Esophagus squamous epithelium (tissue), 5 donors: ENCODE measurements at regions not wholly inside any gene's neighbourhood (a gene's known extent, or its start where the extent isn't known, plus 50 kb on each side); places are given as distances from the start of the nearest gene placed in this dataset.
"Not testable (repeated sequence)": the region's sequence is repeated elsewhere in the genome, so short reads cannot be mapped to it uniquely, and the experiment has no call there.

Experiments used
- DNase-seq: peaks from one replicate; lab custom pipeline; 2025; lab: John Stamatoyannopoulos, UW
- H3K27ac ChIP-seq, 4 donors: fragments of 200-600 bp; sonication (generic); one replicate each; pipeline ENCODE4 v1.5.1; 2016 to 2019; ENCODE audit warnings: mild to moderate bottlenecking in 1 of 4
- H3K27me3 ChIP-seq, 4 donors: fragments of 200-600 bp; sonication (generic); 1 replicate in 3 of 4; 2 replicates in 1 of 4; pipeline versions ENCODE4 v1.5.1 to v1.6.0; 2017 to 2021; ENCODE audit warnings: antibody characterized with exemption in 1 of 4
- H3K36me3 ChIP-seq, 3 donors: fragments of 200-600 bp; sonication (generic); one replicate each; pipeline ENCODE4 v1.5.1; 2016 to 2019
- H3K4me1 ChIP-seq, 3 donors: fragments of 200-600 bp; sonication (generic); one replicate each; pipeline ENCODE4 v1.5.1; 2017 to 2019
- H3K4me3 ChIP-seq, 4 donors: fragments of 200-600 bp; sonication (generic); 1 replicate in 3 of 4; 2 replicates in 1 of 4; pipeline ENCODE4 v1.5.1; 2016 to 2019; ENCODE audit warnings: mild to moderate bottlenecking in 2 of 4, moderate library complexity in 1 of 4
- H3K9me3 ChIP-seq, 3 donors: fragments of 200-600 bp; sonication (generic); one replicate each; pipeline ENCODE4 v1.5.1; 2016 to 2019
- WGBS, 2 donors: methylation state at CpG; one replicate each; pipeline ENCODE4 v1.1.5; 2018; 5-methylcytosine and 5-hydroxymethylcytosine counted together
- intact Hi-C: fragments of 100-400 bp; cut with DNase I; formaldehyde crosslinking; loops from one replicate; pipeline ENCODE4 v1.15.0; 2022
- donor health status: DM: yes; HTN: yes; CAD: no.

DNA sequence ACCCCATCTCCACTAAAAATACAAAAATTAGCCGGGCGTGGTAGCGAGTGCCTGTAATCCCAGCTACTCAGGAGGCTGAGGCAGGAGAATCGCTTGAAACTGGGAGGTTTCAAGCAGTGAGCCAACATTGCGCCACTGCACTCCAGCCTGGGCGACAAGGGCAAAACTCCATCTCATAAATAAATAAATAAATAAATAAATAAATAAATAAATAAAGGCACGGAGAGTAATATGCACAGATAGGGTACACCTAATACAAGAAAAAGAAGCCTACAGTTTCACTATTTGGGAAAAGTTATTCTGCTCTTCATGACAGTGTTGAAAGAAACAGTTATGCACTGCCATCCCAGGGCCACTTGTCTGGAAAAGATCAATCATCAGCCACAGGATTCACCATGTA lies 285.2 kb downstream of the GOLGA6L6 start:
- H3K27me3 ChIP-seq, H3K36me3 ChIP-seq, H3K4me3 ChIP-seq, H3K4me1 ChIP-seq, H3K27ac ChIP-seq, intact Hi-C loops, DNase-seq: not testable (repeated sequence)
- 86 to 91% methylated on average over 7 of the region's 7 CpGs for WGBS, 2 donors
- peaks cover 0 to 18% (median 5%) of the 10 kb centered on the region in 3 donors for H3K9me3 ChIP-seq

DNA sequence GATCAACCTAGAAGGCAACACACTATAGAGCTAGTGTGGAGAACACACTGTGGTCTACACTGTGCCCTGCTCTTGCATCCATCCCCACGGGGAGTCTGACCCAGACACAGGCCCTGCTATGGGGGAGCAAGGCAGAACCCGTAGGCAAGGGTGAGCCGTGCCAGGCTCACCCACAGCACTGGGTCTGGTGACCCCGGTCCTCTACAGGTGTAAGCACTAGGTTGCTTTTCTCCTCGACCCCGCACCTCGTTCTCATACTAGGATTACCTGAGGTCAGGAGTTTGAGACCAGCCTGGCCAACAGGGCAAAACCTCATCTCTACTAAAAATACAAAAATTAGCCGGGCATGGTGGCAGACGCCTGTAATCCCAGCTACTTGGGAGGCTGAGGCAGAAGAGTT lies 286.0 kb downstream of the GOLGA6L6 start:
- intact Hi-C loops, DNase-seq: not testable (repeated sequence)
- 54 to 68% methylated on average over 3 to 8 of the region's 9 CpGs for WGBS, 2 donors

DNA sequence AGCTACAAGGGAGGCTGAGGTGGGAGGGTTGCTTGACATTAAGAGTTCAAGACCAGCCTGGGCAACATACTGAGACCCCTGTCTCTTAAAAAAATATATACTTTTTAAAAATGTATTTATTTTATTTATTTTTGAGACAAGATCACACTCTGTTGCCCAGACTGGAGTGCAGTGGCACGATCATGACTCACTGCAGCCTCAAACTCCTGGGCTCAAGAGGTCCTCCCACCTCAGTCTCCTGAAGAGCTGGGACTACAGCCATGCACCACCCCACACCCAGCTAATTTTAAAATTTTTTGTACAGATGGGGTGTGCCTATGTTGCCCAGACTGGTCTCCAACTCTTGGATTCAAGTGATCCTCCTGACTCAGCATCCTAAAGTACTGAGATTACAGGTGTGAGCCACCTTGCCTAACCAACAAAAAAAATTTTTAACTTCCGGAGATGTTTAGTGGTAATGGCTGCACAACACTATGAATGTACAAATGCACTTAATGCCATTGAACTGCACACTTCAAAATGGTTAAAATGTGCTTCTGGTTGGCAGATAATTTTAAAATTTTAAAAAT lies 288.5 kb downstream of the GOLGA6L6 start:
- H3K27ac ChIP-seq, H3K36me3 ChIP-seq, intact Hi-C loops, DNase-seq, H3K4me3 ChIP-seq, H3K4me1 ChIP-seq, H3K27me3 ChIP-seq: not testable (repeated sequence)
- H3K9me3 ChIP-seq = peaks cover 0 to 11% (median 5%) of the 10 kb centered on the region in 3 donors
- 8 to 37% methylated on average over 2 of the region's 2 CpGs for WGBS, 2 donors

More for the DNA sequence above, 286.0 kb downstream of the GOLGA6L6 start:
- not testable (repeated sequence) for H3K4me3 ChIP-seq, H3K27me3 ChIP-seq, H3K27ac ChIP-seq, H3K4me1 ChIP-seq, H3K36me3 ChIP-seq
- H3K9me3 ChIP-seq = peaks cover 0 to 18% (median 5%) of the 10 kb centered on the region in 3 donors

GRCh38 chr15:20252040-20252439 lies 289.6 kb downstream of the GOLGA6L6 start:
- 72 to 73% methylated on average over 6 to 7 of the region's 7 CpGs for WGBS, 2 donors
- intact Hi-C loops, H3K27me3 ChIP-seq, H3K27ac ChIP-seq, H3K4me1 ChIP-seq, H3K4me3 ChIP-seq, H3K9me3 ChIP-seq, H3K36me3 ChIP-seq, DNase-seq: not testable (repeated sequence)

GRCh38 chr15:20251214-20252005 lies 290.2 kb downstream of the GOLGA6L6 start:
- WGBS, 2 donors = 59 to 73% methylated on average over 5 to 6 of the region's 13 CpGs
- H3K27ac ChIP-seq, H3K4me3 ChIP-seq, intact Hi-C loops, H3K27me3 ChIP-seq, H3K36me3 ChIP-seq, H3K9me3 ChIP-seq, DNase-seq, H3K4me1 ChIP-seq: not testable (repeated sequence)

- intact Hi-C loops, H3K27me3 ChIP-seq, H3K4me3 ChIP-seq, DNase-seq, H3K9me3 ChIP-seq, H3K4me1 ChIP-seq, H3K27ac ChIP-seq, H3K36me3 ChIP-seq: not testable (repeated sequence)
- 35 to 60% methylated on average over 3 of the region's 3 CpGs for WGBS, 2 donors
Observed at GRCh38 chr15:20250206-20250605, 291.4 kb downstream of the GOLGA6L6 start.

GRCh38 chr15:20249677-20249970 lies 292.0 kb downstream of the GOLGA6L6 start:
- not testable (repeated sequence) for H3K4me3 ChIP-seq, DNase-seq
- WGBS, 2 donors = 77 to 83% methylated on average over 2 of the region's 2 CpGs

DNA sequence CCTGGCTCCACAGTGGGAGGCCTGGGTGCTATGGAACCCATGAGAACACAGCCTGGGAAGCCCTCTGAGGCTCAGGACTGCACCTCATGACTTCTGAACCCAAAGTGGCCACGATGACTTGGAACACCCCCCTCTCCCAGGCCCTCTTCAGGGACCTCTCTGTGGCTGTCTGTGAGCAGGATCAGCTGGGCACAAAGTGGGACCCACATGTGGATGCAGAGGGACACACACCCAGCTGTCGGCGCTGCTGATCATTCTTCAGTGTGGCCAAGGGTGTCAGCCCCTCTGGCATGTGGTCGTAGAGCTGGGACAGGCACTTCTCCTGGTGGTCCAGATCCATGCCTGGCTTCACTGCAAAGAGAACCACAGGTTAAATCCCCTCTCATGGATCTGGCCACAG lies 293.2 kb downstream of the GOLGA6L6 start:
- DNase-seq, H3K9me3 ChIP-seq, H3K27ac ChIP-seq, intact Hi-C loops, H3K27me3 ChIP-seq, H3K36me3 ChIP-seq, H3K4me3 ChIP-seq, H3K4me1 ChIP-seq: not testable (repeated sequence)
- 72 to 93% methylated on average over 2 to 3 of the region's 4 CpGs for WGBS, 2 donors

More at GRCh38 chr15:20249677-20249970, 292.0 kb downstream of the GOLGA6L6 start:
- H3K27ac ChIP-seq, H3K27me3 ChIP-seq, H3K36me3 ChIP-seq, intact Hi-C loops, H3K4me1 ChIP-seq, H3K9me3 ChIP-seq: not testable (repeated sequence)

GRCh38 chr15:20247137-20247536 lies 294.5 kb downstream of the GOLGA6L6 start:
- H3K36me3 ChIP-seq, H3K9me3 ChIP-seq, H3K27ac ChIP-seq, DNase-seq, H3K4me1 ChIP-seq, H3K27me3 ChIP-seq, H3K4me3 ChIP-seq, intact Hi-C loops: not testable (repeated sequence)
- WGBS, 2 donors = 55 to 61% methylated on average over 6 of the region's 6 CpGs

- H3K4me3 ChIP-seq, DNase-seq, H3K27ac ChIP-seq, H3K4me1 ChIP-seq, intact Hi-C loops, H3K27me3 ChIP-seq, H3K36me3 ChIP-seq, H3K9me3 ChIP-seq: not testable (repeated sequence)
- WGBS, 2 donors = 66 to 68% methylated on average over 8 of the region's 8 CpGs
Observed at GRCh38 chr15:20246624-20247023, 295.0 kb downstream of the GOLGA6L6 start.

DNA sequence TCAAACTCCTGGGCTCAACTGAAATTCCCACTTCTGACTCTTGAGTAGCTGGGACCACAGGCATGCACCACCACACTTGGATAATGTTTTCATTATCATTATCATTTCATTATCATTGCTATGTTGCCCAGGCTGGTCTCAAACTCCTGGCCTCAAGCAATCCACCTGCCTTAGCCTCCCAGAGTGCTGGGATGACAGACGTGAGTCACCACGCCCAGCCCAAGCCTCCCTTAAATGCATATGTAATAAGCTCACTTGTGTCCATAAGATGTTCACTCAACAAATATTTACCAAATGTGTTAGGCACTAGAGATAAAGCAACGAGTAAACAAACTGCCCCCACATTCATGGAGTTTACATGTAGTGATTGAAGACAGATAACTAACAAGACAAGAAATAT lies 295.7 kb downstream of the GOLGA6L6 start:
- H3K27ac ChIP-seq, intact Hi-C loops, H3K27me3 ChIP-seq, H3K4me1 ChIP-seq, H3K4me3 ChIP-seq, H3K36me3 ChIP-seq, DNase-seq: not testable (repeated sequence)
- 59 to 67% methylated on average over 3 of the region's 3 CpGs for WGBS, 2 donors
- peaks cover 0 to 10% (median 0%) of the 10 kb centered on the region in 3 donors for H3K9me3 ChIP-seq

GRCh38 chr15:20244792-20245191 lies 296.8 kb downstream of the GOLGA6L6 start:
- peaks cover 0 to 16% (median 0%) of the 10 kb centered on the region in 3 donors for H3K9me3 ChIP-seq
- not testable (repeated sequence) for DNase-seq

DNA sequence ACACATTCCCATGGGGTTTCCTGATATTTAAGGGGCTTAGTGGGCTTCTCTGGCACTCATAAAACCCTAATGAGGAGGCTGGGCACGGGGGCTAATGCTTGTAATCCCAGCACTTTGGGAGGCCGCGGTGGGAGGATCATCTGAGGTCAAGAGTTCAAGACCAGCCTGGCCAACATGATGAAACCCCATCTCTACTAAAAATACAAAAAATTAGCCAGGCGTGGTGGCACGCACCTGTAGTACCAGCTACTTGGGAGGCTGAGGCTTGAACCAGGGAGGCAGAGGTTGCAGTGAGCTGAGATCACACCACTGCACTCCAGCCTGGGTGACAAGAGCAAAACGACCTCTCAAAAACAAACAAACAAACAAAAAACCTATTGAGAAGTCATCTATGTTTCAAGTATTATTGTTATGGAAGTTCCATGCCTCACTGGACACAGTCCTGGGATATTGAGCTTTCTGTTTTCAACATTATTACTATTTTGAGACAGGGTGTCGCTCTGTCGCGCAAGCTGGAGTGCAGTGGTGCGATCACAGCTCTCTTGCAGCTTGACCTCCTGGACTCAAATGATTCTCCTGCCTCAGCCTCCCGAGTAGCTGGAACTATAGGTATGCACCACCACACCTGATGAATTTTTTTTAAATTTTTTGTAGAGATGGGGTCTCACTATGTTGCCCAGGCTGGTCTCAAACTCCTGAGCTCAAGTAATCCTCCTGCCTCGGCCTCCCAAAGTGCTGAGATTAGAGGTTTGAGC lies 297.9 kb downstream of the GOLGA6L6 start:
- H3K27me3 ChIP-seq, H3K4me3 ChIP-seq, DNase-seq, H3K27ac ChIP-seq, H3K4me1 ChIP-seq, H3K36me3 ChIP-seq, intact Hi-C loops: not testable (repeated sequence)
- H3K9me3 ChIP-seq = peaks cover 0 to 19% (median 0%) of the 10 kb centered on the region in 3 donors
- 61 to 63% methylated on average over 10 to 12 of the region's 12 CpGs for WGBS, 2 donors

More at GRCh38 chr15:20244792-20245191, 296.8 kb downstream of the GOLGA6L6 start:
- H3K36me3 ChIP-seq, H3K27ac ChIP-seq, intact Hi-C loops, H3K27me3 ChIP-seq, H3K4me1 ChIP-seq, H3K4me3 ChIP-seq: not testable (repeated sequence)
- 74 to 76% methylated on average over 8 to 16 of the region's 17 CpGs for WGBS, 2 donors
